Glutamatergic neuron (in vitro differentiated cells): ENCODE measurements at regions not wholly inside any gene's neighbourhood (a gene's known extent, or its start where the extent isn't known, plus 50 kb on each side); places are given as distances from the start of the nearest gene placed in this dataset.
A peak's percentile ranks its signal among the peaks of the same experiment; 100 is the strongest.

Experiments used
- DNase-seq: peaks from one replicate; pipeline ENCODE4 v3.0.0; 2022
- H3K27ac Mint-ChIP-seq: one replicate; pipeline ENCODE4 v1.8.0; 2020; ENCODE audit warnings: mild to moderate bottlenecking, mixed read lengths, inconsistent platforms; ENCODE audit not compliant: unreplicated experiment
- H3K27me3 Mint-ChIP-seq: one replicate; pipeline ENCODE4 v1.8.0; 2020; ENCODE audit warnings: mild to moderate bottlenecking, moderate library complexity, mixed read lengths, inconsistent platforms; ENCODE audit not compliant: unreplicated experiment
- H3K36me3 Mint-ChIP-seq: one replicate; pipeline ENCODE4 v1.8.0; 2020; ENCODE audit warnings: mild to moderate bottlenecking, mixed read lengths, inconsistent platforms; ENCODE audit not compliant: unreplicated experiment
- H3K4me1 Mint-ChIP-seq: one replicate; pipeline ENCODE4 v1.8.0; 2020; ENCODE audit warnings: mild to moderate bottlenecking, low read depth, mixed read lengths, inconsistent platforms; ENCODE audit not compliant: unreplicated experiment
- H3K4me3 Mint-ChIP-seq: one replicate; pipeline ENCODE4 v1.8.0; 2020; ENCODE audit warnings: mild to moderate bottlenecking, mixed read lengths, inconsistent platforms; ENCODE audit not compliant: unreplicated experiment
- H3K9me3 Mint-ChIP-seq: one replicate; pipeline ENCODE4 v1.8.0; 2020; ENCODE audit warnings: mild to moderate bottlenecking, moderate library complexity, mixed read lengths, inconsistent platforms; ENCODE audit not compliant: unreplicated experiment
- CTCF ChIP-seq: fragments of 200-600 bp; sonication (generic); IDR thresholded peaks from one replicate; pipeline ENCODE4 v1.5.0; 2021; ENCODE audit not compliant: partially characterized antibody, unreplicated experiment

GRCh38 chr5:107776922-107777740, 106.4 kb upstream of the EFNA5 start:
- Mint-ChIP-seq H3K9me3 (no peaks in the 10 kb centered on the region), H3K27ac (peak overlapping the region; percentile 39), H3K36me3 (no peaks in the 10 kb centered on the region), H3K4me1 (peaks cover 20% of the 10 kb centered on the region), H3K27me3 (no peaks in the 10 kb centered on the region), H3K4me3 (no peak overlapping the region)
- no peak for DNase-seq
- TF ChIP-seq CTCF = no peak

GRCh38 chr5:107776506-107776905, 105.8 kb upstream of the EFNA5 start:
- Mint-ChIP-seq H3K9me3 (no peaks in the 10 kb centered on the region), H3K36me3 (no peaks in the 10 kb centered on the region), H3K27ac (peak overlapping the region; percentile 12), H3K4me1 (peaks cover 22% of the 10 kb centered on the region), H3K27me3 (no peaks in the 10 kb centered on the region), H3K4me3 (no peak overlapping the region)
- no peak for TF ChIP-seq CTCF
- DNase-seq = no peak

- Mint-ChIP-seq H3K4me1 (peaks cover 22% of the 10 kb centered on the region), H3K36me3 (no peaks in the 10 kb centered on the region), H3K9me3 (no peaks in the 10 kb centered on the region), H3K27ac (no peak overlapping the region), H3K4me3 (no peak overlapping the region), H3K27me3 (no peaks in the 10 kb centered on the region)
- DNase-seq = no peak
- TF ChIP-seq CTCF = no peak
These were observed 103.6 kb upstream of the EFNA5 start for GRCh38 chr5:107774316-107774715.

- no peak for TF ChIP-seq CTCF
- H3K27me3 Mint-ChIP-seq = no peaks in the 10 kb centered on the region
- DNase-seq = no peak
- no peak overlapping the region for H3K4me3 Mint-ChIP-seq
- no peaks in the 10 kb centered on the region for H3K9me3 Mint-ChIP-seq
- H3K4me1 Mint-ChIP-seq = peaks cover 19% of the 10 kb centered on the region
- H3K27ac Mint-ChIP-seq = no peak overlapping the region
- H3K36me3 Mint-ChIP-seq = no peaks in the 10 kb centered on the region
These were observed 102.7 kb upstream of the EFNA5 start for GRCh38 chr5:107773479-107773878.

- TF ChIP-seq CTCF = no peak
- H3K36me3 Mint-ChIP-seq = no peaks in the 10 kb centered on the region
- no peak overlapping the region for H3K4me3 Mint-ChIP-seq
- no peaks in the 10 kb centered on the region for H3K27me3 Mint-ChIP-seq
- H3K9me3 Mint-ChIP-seq = no peaks in the 10 kb centered on the region
- DNase-seq = no peak
- peaks cover 19% of the 10 kb centered on the region for H3K4me1 Mint-ChIP-seq
- H3K27ac Mint-ChIP-seq = no peak overlapping the region
These were observed 101.9 kb upstream of the EFNA5 start for GRCh38 chr5:107772418-107773310.
